Stimulated activated naive CD8-positive, alpha-beta T cell treated with anti-CD3 and anti-CD28 coated beads, Interleukin-15, Interleukin-2, amounts not matched to agents 100 ng/mL and 50 ng/mL, for 24 hours (primary cell): ENCODE measurements at regions not wholly inside any gene's neighbourhood (a gene's known extent, or its start where the extent isn't known, plus 50 kb on each side); places are given as distances from the start of the nearest gene placed in this dataset.

ENCODE experiments used
- H3K27ac Mint-ChIP-seq: one replicate; pipeline ENCODE4 v1.8.0; 2021; ENCODE audit warnings: mild to moderate bottlenecking, mixed read lengths
- H3K27me3 Mint-ChIP-seq: one replicate; pipeline ENCODE4 v1.8.0; 2021; ENCODE audit warnings: mixed read lengths
- H3K36me3 Mint-ChIP-seq: one replicate; pipeline ENCODE4 v1.8.0; 2021; ENCODE audit warnings: low read depth, mixed read lengths
- H3K4me1 Mint-ChIP-seq: one replicate; pipeline ENCODE4 v1.8.0; 2021; ENCODE audit warnings: low read depth, mixed read lengths
- H3K4me3 Mint-ChIP-seq: one replicate; pipeline ENCODE4 v1.8.0; 2021; ENCODE audit warnings: mild to moderate bottlenecking, mixed read lengths
- H3K9me3 Mint-ChIP-seq: one replicate; pipeline ENCODE4 v1.8.0; 2021; ENCODE audit warnings: mixed read lengths

DNA sequence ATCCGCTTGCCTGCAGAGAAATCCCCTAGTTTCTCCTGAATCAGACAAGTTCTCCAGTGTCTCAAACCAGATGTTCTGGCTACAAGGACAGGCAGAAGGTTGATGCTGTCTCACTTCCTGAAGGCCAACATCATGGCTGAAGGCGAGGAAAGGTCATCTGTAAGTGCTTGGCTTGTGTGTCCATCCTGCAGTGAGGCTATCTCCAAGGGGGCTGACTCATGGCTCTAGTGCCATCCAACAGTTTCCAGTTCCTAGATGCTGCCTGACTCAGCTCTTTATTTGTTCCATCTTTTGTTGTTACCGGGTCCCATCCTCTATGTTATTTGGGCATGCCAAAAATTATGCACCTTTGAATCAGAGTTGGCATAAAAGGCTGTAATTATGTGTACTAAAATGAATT is 232.1 kb upstream of the TBX3 start:
- Mint-ChIP-seq H3K4me3 (no peak overlapping the region), H3K27ac (no peak overlapping the region), H3K27me3 (peaks cover 4% of the 10 kb centered on the region), H3K4me1 (no peaks in the 10 kb centered on the region), H3K36me3 (no peaks in the 10 kb centered on the region), H3K9me3 (peaks cover 13% of the 10 kb centered on the region)

DNA sequence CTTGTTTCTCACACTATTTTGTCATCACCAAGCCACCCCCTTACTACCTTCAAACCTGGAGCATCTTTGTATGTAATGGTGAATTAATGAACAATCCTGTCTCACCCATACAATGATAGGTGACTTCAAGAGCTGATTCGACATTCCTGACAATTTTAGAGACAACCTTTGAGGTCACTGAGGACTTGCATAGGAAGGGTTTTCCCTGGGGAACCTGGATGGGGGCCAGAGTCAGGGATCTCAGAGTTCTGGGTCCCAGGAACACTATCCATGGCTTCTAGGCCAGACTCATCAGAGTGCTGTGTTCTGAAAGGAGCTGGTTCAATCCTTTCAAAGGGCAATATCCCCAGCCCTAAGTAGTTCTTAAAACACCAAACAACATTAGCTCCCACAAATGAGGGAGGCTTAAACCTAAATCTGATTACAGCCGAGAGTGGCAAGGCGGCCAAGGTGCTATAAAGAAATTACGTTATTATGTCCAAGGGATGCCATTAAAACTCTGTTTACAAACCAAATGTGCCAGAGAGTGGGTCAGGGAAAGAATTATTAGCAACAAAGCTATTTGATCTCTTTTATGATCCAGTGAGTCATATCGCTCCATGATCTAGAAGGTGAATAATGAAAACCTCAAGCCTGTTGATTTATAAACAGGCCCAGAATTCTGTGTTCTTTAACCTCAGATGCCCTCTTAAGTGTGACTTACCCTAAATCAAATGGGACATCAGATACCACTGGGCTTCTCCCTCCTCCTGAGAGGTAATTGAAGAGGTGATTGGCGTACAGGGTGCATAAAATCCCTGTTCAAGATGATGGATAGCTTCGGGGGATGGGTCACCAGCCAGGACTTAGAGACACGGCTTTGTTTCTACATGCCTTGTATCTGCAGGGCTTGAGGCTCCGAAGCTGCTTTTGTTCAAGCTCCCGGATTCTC is 230.2 kb upstream of the TBX3 start:
- Mint-ChIP-seq H3K4me3 (no peak overlapping the region), H3K27me3 (peaks cover 4% of the 10 kb centered on the region), H3K4me1 (no peaks in the 10 kb centered on the region), H3K27ac (no peak overlapping the region), H3K36me3 (no peaks in the 10 kb centered on the region), H3K9me3 (peaks cover 13% of the 10 kb centered on the region)

DNA sequence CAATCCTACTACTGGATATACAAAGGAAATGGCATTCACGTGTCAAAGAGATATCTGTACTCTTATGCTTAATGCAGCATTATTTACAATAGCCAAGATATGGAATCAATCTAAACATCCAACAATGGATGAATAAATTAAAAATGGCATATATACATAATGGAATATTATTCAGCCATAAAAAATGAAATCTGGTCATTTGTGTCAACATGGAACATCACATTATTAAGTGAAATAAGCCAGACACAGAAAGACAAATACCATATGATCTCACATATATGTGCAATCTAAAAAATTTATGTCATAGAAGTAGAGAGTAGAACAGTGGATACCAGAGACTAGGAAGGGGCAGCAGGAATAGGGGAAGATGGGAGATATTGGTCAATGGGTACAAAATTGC is 228.8 kb upstream of the TBX3 start:
- Mint-ChIP-seq H3K9me3 (peaks cover 13% of the 10 kb centered on the region), H3K27ac (no peak overlapping the region), H3K4me3 (no peak overlapping the region), H3K36me3 (no peaks in the 10 kb centered on the region), H3K4me1 (no peaks in the 10 kb centered on the region), H3K27me3 (peaks cover 4% of the 10 kb centered on the region)

DNA sequence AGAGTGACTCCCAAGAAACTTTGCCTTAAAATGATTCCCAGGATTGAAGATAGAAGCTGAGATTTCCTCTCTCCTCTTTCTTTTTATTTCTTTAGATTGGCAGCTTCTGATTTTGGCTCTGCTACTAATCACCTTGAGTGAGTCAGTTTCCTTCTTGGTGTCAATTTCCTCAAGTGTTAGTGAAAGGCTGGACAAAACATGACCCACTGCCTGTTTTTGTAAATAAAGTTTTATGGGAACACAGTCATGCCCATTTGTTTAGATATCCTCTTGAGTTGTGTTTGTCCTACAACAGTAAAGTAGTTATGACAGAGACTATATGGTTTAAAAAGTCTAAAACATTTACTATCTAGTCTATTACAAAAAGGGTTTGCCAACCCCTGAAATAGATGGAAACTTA is 227.2 kb upstream of the TBX3 start:
- H3K4me3 Mint-ChIP-seq, result no peak overlapping the region
- H3K9me3 Mint-ChIP-seq, result peaks cover 9% of the 10 kb centered on the region
- H3K27me3 Mint-ChIP-seq, result peaks cover 4% of the 10 kb centered on the region
- no peak overlapping the region for H3K27ac Mint-ChIP-seq
- no peaks in the 10 kb centered on the region for H3K36me3 Mint-ChIP-seq
- H3K4me1 Mint-ChIP-seq, result no peaks in the 10 kb centered on the region

DNA sequence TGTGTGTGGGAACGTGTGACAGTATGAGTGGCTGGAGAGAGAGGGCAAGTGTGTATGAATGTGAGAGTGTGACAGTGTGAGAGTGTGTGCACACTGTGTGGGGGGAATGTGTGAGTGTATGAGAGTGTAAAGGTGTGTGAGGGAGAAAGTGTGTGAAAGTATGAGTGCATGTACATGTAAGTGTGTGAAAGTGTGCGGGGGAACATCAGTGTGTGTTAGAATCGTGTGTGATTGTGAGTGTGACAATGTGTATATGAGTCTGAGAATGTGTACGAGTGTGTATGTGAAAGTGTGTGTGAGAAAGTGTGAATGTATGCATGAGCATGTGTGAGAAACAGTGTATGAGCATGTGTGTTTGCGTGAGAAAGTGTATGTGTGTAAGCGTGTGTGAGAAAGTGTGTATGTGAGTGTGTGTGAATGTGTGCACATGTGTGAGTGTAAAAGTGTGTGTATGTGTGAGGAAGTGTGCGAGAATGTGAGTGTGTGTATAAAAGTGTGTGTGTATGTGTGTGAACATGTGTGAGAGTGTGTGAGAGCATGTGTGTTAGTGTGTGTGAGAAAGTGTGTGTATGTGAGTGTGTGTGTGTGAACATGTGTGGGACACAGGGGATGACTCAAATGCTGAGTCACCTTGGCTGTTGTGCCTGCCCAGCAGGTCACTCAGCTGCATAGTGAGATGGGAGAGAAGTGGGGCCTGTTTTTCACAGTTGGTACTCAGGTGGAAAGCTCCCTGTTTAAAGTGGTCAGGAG is 220.5 kb upstream of the TBX3 start:
- Mint-ChIP-seq H3K4me1 (no peaks in the 10 kb centered on the region), H3K9me3 (peaks cover 2% of the 10 kb centered on the region), H3K36me3 (no peaks in the 10 kb centered on the region), H3K27me3 (no peaks in the 10 kb centered on the region), H3K4me3 (no peak overlapping the region), H3K27ac (no peak overlapping the region)

DNA sequence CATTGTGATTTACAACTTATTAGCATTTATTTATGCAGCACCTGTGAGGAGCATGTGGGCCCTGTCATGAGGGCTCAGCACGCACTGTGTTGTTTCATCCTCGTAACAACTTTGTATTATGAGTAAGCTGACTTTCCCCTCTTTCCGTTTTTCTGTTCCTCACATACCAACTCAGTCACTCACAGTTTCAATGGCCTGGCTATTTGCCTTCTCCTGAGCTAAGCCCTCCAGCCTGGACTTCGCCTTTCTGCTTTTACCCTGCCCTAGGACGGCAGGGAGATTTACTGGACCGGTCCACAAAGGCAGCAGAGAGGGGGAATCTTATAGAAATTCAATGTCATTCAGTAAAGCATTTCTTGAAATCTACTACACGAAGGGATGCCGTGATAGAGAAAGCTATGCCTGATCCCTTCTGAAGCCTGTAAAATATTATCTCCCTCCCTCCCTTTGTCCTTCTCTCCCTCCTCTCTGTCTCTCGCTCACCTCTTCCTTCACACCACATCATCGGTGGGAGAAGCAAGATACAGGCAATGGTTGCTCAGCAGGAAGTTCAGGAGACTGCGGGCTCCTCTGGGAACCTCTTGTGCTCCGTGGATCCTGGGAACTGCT is 219.2 kb upstream of the TBX3 start:
- H3K36me3 Mint-ChIP-seq, result no peaks in the 10 kb centered on the region
- no peak overlapping the region for H3K4me3 Mint-ChIP-seq
- H3K9me3 Mint-ChIP-seq, result peaks cover 5% of the 10 kb centered on the region
- no peaks in the 10 kb centered on the region for H3K27me3 Mint-ChIP-seq
- H3K27ac Mint-ChIP-seq, result no peak overlapping the region
- no peaks in the 10 kb centered on the region for H3K4me1 Mint-ChIP-seq

DNA sequence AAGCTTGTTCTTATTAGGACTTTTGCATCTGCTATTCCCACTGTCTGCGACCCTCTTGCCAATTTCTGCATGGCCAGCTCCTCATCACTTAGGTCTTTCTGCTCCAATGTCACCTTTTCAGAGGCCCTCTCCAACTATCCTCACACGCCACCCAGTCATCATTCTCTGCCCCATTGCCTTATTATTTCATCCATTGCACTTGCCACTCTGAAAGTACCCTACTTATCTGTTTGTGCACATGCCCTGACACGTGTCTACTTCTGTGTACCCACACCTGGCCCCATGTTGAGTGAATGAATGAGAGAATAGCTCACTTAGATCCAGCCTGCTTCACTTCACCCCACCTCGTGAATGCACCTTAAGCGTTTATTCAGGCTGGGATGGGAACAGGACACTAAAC is 218.7 kb upstream of the TBX3 start:
- H3K4me3 Mint-ChIP-seq, result no peak overlapping the region
- no peaks in the 10 kb centered on the region for H3K36me3 Mint-ChIP-seq
- no peak overlapping the region for H3K27ac Mint-ChIP-seq
- peaks cover 5% of the 10 kb centered on the region for H3K9me3 Mint-ChIP-seq
- H3K4me1 Mint-ChIP-seq, result no peaks in the 10 kb centered on the region
- H3K27me3 Mint-ChIP-seq, result no peaks in the 10 kb centered on the region

DNA sequence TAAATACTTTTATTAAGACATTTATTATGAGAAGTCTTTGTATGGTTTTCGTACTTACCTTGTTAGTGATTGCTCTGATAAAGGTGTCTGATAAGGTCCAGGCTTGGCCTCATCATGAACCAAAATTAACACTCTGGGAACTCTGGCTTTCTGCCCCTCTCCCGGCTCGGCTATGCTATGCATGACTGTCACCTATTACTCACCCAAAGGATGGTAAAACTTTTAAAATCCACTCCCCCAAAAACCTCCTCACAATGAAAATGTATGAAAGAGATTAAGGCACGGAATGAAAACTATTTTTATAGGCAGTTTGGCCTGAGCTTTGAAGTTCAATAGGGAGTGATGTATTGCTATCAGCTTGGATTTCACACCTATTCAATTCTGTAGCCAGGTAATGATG is 217.3 kb upstream of the TBX3 start:
- Mint-ChIP-seq H3K4me3 (no peak overlapping the region), H3K27ac (no peak overlapping the region), H3K4me1 (no peaks in the 10 kb centered on the region), H3K36me3 (no peaks in the 10 kb centered on the region), H3K9me3 (peaks cover 5% of the 10 kb centered on the region), H3K27me3 (no peaks in the 10 kb centered on the region)

DNA sequence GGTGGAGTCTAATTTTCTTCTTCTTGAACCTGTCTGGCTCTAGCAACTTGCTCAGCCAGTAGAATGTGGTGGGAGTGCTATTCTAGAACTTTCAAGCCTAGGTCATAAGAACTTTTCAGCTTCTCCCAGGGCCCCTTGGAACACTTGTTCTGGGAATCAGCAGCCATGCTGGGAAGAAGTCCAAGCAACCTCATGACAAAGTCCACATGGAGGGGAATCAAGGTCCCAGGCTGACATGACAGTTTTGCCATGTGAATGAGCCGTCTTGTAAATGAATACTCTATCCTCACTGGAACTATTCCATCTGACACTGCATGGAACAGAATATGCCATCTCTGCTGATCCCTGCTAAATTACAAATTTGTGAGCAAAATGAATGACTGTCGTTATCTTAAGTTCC is 214.2 kb upstream of the TBX3 start:
- Mint-ChIP-seq H3K9me3 (peaks cover 11% of the 10 kb centered on the region), H3K4me1 (no peaks in the 10 kb centered on the region), H3K36me3 (no peaks in the 10 kb centered on the region), H3K27me3 (no peaks in the 10 kb centered on the region), H3K4me3 (no peak overlapping the region), H3K27ac (no peak overlapping the region)

DNA sequence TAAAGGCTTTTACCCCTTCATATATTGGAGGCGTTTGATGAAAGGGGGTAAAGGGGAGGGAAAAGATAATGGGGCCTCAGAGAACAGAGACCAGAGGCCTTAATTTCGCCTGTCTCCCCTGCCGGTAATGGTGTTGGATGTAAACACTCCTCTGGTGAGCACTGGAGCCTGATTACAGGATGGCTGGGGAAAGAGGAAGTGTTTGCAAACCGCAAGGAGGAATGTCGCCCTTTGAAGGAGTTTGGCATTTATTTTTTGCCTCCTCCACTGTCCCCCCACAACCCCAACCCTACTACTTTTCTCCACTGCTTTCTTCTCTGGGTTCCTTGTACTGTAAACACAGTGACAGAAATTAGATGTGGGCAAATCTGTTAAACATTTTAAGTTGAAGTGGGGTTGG is 211.9 kb upstream of the TBX3 start:
- H3K27ac Mint-ChIP-seq, result no peak overlapping the region
- no peaks in the 10 kb centered on the region for H3K4me1 Mint-ChIP-seq
- H3K27me3 Mint-ChIP-seq, result no peaks in the 10 kb centered on the region
- no peak overlapping the region for H3K4me3 Mint-ChIP-seq
- no peaks in the 10 kb centered on the region for H3K36me3 Mint-ChIP-seq
- H3K9me3 Mint-ChIP-seq, result peaks cover 11% of the 10 kb centered on the region

DNA sequence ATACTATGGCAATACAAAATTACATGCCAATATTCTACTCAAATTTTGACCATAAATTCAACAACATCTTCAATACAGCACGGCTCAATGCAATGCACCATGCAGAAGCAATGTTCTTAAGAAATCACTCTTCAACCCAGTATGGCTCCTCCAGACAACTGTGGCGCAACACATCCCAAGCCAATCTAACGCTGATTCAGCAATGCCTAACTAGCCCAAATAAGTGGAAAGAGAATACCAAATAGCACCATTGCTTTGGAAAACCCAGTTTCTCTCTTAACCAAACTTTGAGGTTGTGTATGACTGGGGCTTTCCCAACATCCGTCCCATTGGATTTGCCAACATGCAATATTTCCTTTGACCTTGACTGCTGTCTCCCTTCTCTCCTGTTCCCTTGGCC is 211.1 kb upstream of the TBX3 start:
- H3K4me3 Mint-ChIP-seq, result no peak overlapping the region
- H3K27me3 Mint-ChIP-seq, result no peaks in the 10 kb centered on the region
- peaks cover 11% of the 10 kb centered on the region for H3K9me3 Mint-ChIP-seq
- H3K27ac Mint-ChIP-seq, result no peak overlapping the region
- H3K36me3 Mint-ChIP-seq, result no peaks in the 10 kb centered on the region
- no peaks in the 10 kb centered on the region for H3K4me1 Mint-ChIP-seq

DNA sequence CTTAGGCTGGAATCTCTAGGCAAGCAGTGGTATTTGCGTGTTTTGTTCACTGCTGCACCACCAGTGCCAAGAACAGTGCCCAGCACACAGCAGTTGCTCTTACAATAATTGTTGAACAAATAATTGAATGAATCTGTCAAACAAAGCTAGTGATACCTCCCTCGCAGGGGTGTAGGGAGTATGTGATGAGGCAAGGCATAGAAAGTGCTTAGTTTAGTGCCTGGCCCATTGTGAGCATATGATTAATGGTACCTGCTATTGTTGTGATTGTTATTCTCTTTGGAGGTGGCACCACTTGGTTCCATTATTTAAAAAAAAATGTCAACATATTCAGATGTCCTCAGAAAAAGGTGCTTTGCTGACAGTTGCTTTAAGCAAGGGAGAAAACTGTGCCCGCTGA is 210.1 kb upstream of the TBX3 start:
- Mint-ChIP-seq H3K4me1 (no peaks in the 10 kb centered on the region), H3K27me3 (no peaks in the 10 kb centered on the region), H3K4me3 (no peak overlapping the region), H3K27ac (no peak overlapping the region), H3K9me3 (peaks cover 6% of the 10 kb centered on the region), H3K36me3 (no peaks in the 10 kb centered on the region)

DNA sequence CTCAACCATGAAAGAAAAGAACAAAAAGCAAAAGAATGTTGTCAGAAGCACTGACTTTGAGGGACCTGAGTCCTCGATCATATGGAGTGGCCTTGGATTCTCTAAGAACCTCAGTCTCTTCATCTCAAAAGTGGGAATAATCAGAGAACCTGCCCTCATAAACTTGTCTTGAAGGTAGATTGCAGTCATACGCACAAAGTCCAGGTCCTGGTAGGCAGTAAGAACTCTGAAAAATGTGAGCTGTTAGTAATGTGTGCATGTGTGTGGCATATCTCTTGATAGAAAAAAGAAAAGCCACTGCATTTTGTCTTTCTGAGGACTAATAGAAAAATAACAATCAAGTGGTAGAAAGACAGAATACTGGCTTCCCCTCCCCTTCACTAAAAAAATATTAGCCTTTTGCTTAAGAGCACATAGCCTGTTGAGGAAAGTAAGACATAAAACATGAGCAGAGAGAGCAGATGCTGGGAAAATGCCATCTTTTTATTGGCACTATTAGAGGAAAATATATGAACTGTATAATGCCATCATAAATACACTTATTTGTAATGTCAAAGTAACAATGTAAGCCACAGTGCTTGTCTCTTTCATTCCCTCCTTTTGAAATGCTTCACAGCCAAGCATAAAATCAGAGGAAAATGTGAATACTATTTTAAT is 205.1 kb upstream of the TBX3 start:
- H3K4me1 Mint-ChIP-seq, result no peaks in the 10 kb centered on the region
- no peaks in the 10 kb centered on the region for H3K27me3 Mint-ChIP-seq
- H3K9me3 Mint-ChIP-seq, result no peaks in the 10 kb centered on the region
- H3K36me3 Mint-ChIP-seq, result no peaks in the 10 kb centered on the region
- no peak overlapping the region for H3K4me3 Mint-ChIP-seq
- no peak overlapping the region for H3K27ac Mint-ChIP-seq

DNA sequence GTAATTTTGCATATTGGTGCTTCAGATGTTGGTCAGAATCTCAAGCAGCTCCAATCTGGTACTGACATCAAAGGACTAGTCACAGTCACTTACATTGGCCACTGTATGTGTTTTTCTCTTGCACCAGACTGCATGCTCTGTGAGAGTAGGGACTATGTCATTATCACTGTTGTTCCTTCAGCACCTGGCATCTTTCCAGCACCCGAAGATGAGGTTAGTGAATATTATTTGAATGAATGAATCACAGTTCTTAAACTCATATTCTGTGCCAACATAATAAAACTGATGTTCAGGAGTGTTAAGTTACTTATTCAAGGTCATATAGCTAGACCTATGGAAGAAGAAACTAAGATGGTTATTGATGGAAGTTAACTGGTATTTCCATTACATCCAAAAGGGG is 204.5 kb upstream of the TBX3 start:
- no peak overlapping the region for H3K27ac Mint-ChIP-seq
- H3K36me3 Mint-ChIP-seq, result no peaks in the 10 kb centered on the region
- no peaks in the 10 kb centered on the region for H3K4me1 Mint-ChIP-seq
- no peaks in the 10 kb centered on the region for H3K27me3 Mint-ChIP-seq
- no peak overlapping the region for H3K4me3 Mint-ChIP-seq
- no peaks in the 10 kb centered on the region for H3K9me3 Mint-ChIP-seq

DNA sequence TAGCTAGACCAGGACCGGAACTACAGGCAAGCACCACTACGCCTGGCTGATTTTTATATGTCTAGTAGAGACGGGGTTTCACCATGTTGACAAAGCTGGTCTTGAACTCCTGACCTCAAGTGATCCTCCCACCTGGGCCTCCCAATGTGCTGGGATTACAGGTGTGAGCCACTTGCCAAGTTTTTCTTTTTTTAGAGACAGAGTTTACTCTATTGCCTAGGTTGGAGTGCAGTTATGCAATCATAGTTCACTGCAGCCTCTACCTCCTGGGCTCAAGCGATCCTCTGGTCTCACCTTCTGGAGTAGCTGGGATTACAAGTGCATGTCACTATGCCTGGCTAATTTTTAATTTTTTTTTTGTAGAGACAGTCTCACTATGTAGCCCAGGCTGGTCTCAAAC is 201.5 kb upstream of the TBX3 start:
- no peak overlapping the region for H3K4me3 Mint-ChIP-seq
- H3K27ac Mint-ChIP-seq, result no peak overlapping the region
- H3K36me3 Mint-ChIP-seq, result no peaks in the 10 kb centered on the region
- no peaks in the 10 kb centered on the region for H3K27me3 Mint-ChIP-seq
- no peaks in the 10 kb centered on the region for H3K4me1 Mint-ChIP-seq
- H3K9me3 Mint-ChIP-seq, result no peaks in the 10 kb centered on the region
